Upper lobe of left lung (tissue), 6 donors: ENCODE measurements at regions not wholly inside any gene's neighbourhood (a gene's known extent, or its start where the extent isn't known, plus 50 kb on each side); places are given as distances from the start of the nearest gene placed in this dataset.

Experiments used
- ATAC-seq, 2 donors: fragments of 200-7000 bp; cut with Tn5 transposase; one replicate each; pipeline ENCODE4 v1.9.1; 2022; ENCODE audit warnings: mild to moderate bottlenecking in 2 of 2, moderate library complexity in 2 of 2; ENCODE audit not compliant: low FRiP score in 2 of 2
- DNase-seq, 2 donors: peaks; one replicate each; pipeline ENCODE4 v3.0.0-alpha.2; 2019 to 2020
- H3K27ac ChIP-seq, 4 donors: fragments of 200-600 bp; sonication (generic); one replicate each; pipeline ENCODE4 v1.5.1; 2016 to 2019
- H3K27me3 ChIP-seq, 4 donors: fragments of 200-600 bp; sonication (generic); one replicate each; pipeline ENCODE4 v1.5.1; 2017 to 2019
- H3K36me3 ChIP-seq, 4 donors: fragments of 200-600 bp; sonication (generic); one replicate each; pipeline ENCODE4 v1.5.1; 2016 to 2019
- H3K4me1 ChIP-seq, 4 donors: fragments of 200-600 bp; sonication (generic); one replicate each; pipeline ENCODE4 v1.5.1; 2018 to 2019
- H3K4me3 ChIP-seq, 4 donors: fragments of 200-600 bp; sonication (generic); one replicate each; pipeline ENCODE4 v1.5.1; 2017 to 2019; ENCODE audit warnings: mild to moderate bottlenecking in 2 of 4, moderate library complexity in 1 of 4
- H3K9me3 ChIP-seq, 4 donors: fragments of 200-600 bp; sonication (generic); one replicate each; pipeline ENCODE4 v1.5.1; 2018 to 2019
- CTCF ChIP-seq, 6 experiments: fragments of 450-650 bp in 4 of 6; fragments of 200-600 bp in 2 of 6; sonication (generic) in 2 of 6; IDR thresholded peaks; one replicate each; pipeline ENCODE4 v1.5.1; 2016 to 2019; ENCODE audit warnings: antibody characterized with exemption in 6 of 6
- EP300 ChIP-seq, 4 donors: sonication (generic); formaldehyde crosslinking; IDR thresholded peaks; one replicate each; pipeline ENCODE4 v1.5.1; 2017; ENCODE audit warnings: antibody characterized with exemption in 4 of 4, control low read depth in 2 of 4
- POLR2A ChIP-seq, 4 donors: fragments of 450-650 bp; IDR thresholded peaks; one replicate each; pipeline ENCODE4 v1.5.1; 2016 to 2017; ENCODE audit warnings: antibody characterized with exemption in 4 of 4, mild to moderate bottlenecking in 2 of 4
- POLR2AphosphoS5 ChIP-seq, 2 donors: sonication (generic); formaldehyde crosslinking; IDR thresholded peaks; one replicate each; pipeline ENCODE4 v1.5.1; 2017; ENCODE audit warnings: antibody characterized with exemption in 2 of 2
- WGBS, 2 donors: methylation state at CpG; one replicate each; pipeline ENCODE4 v1.1.5; 2017 to 2018; 5-methylcytosine and 5-hydroxymethylcytosine counted together
- donor health status: DM: no; HTN: no; CAD: no; lungs with moderate emphysema.
- donor health status: DM: no; HTN: yes; CAD: no; lungs with severe emphysema.

GRCh38 chr22:22079404-22080148 lies 97.0 kb upstream of the TOP3B start:
- TF ChIP-seq POLR2AphosphoS5 (IDR thresholded peaks at IDR 0.05) = no peak
- TF ChIP-seq POLR2A (IDR thresholded peaks at IDR 0.05) = no peak
- TF ChIP-seq CTCF (IDR thresholded peaks at IDR 0.05) = no peak
- TF ChIP-seq EP300 (IDR thresholded peaks at IDR 0.05) = no peak
- ATAC-seq (no peak), DNase-seq (no peak)
- Histone ChIP-seq H3K4me3 (no peak overlapping the region), H3K4me1 (no peaks in the 10 kb centered on the region), H3K36me3 (no peaks in the 10 kb centered on the region), H3K27ac (no peak overlapping the region), H3K9me3 (no peaks in the 10 kb centered on the region), H3K27me3 (no peaks in the 10 kb centered on the region)
- WGBS, 2 donors = 70 to 79% methylated on average over 6 of the region's 6 CpGs

GRCh38 chr22:22078329-22078728 lies 95.7 kb upstream of the TOP3B start:
- ATAC-seq = no peak
- H3K36me3 ChIP-seq = no peaks in the 10 kb centered on the region
- 81 to 88% methylated on average over 1 of the region's 1 CpG for WGBS, 2 donors
- no peaks in the 10 kb centered on the region for H3K27me3 ChIP-seq
- no peak for DNase-seq
- H3K9me3 ChIP-seq = no peaks in the 10 kb centered on the region
- no peak overlapping the region for H3K4me3 ChIP-seq
- no peaks in the 10 kb centered on the region for H3K4me1 ChIP-seq
- H3K27ac ChIP-seq = no peak overlapping the region
- TF ChIP-seq EP300 (IDR thresholded peaks at IDR 0.05) = no peak
- no peak for TF ChIP-seq POLR2A (IDR thresholded peaks at IDR 0.05)
- no peak for TF ChIP-seq POLR2AphosphoS5 (IDR thresholded peaks at IDR 0.05)
- no peak for TF ChIP-seq CTCF (IDR thresholded peaks at IDR 0.05)

GRCh38 chr22:22076932-22077703 lies 94.5 kb upstream of the TOP3B start:
- 50 to 53% methylated on average over 4 of the region's 4 CpGs for WGBS, 2 donors
- H3K4me1 ChIP-seq = no peaks in the 10 kb centered on the region
- TF ChIP-seq EP300 (IDR thresholded peaks at IDR 0.05) (no peak), POLR2AphosphoS5 (IDR thresholded peaks at IDR 0.05) (no peak), CTCF (IDR thresholded peaks at IDR 0.05) (no peak), POLR2A (IDR thresholded peaks at IDR 0.05) (no peak)
- DNase-seq (no peak), ATAC-seq (no peak)
- no peaks in the 10 kb centered on the region for H3K36me3 ChIP-seq
- H3K4me3 ChIP-seq = no peak overlapping the region
- no peak overlapping the region for H3K27ac ChIP-seq
- H3K9me3 ChIP-seq = no peaks in the 10 kb centered on the region
- no peaks in the 10 kb centered on the region for H3K27me3 ChIP-seq

GRCh38 chr22:22076361-22076760 lies 93.8 kb upstream of the TOP3B start:
- ATAC-seq (no peak), DNase-seq (no peak)
- no peaks in the 10 kb centered on the region for H3K27me3 ChIP-seq
- no peak overlapping the region for H3K4me3 ChIP-seq
- H3K4me1 ChIP-seq = no peaks in the 10 kb centered on the region
- H3K9me3 ChIP-seq = no peaks in the 10 kb centered on the region
- no peak for TF ChIP-seq POLR2AphosphoS5 (IDR thresholded peaks at IDR 0.05)
- no peak for TF ChIP-seq EP300 (IDR thresholded peaks at IDR 0.05)
- no peak overlapping the region for H3K27ac ChIP-seq
- H3K36me3 ChIP-seq = no peaks in the 10 kb centered on the region

GRCh38 chr22:22075382-22076163 lies 93.0 kb upstream of the TOP3B start:
- 83 to 88% methylated on average over 12 of the region's 12 CpGs for WGBS, 2 donors
- H3K27ac ChIP-seq = no peak overlapping the region
- no peaks in the 10 kb centered on the region for H3K4me1 ChIP-seq
- H3K4me3 ChIP-seq = no peak overlapping the region
- TF ChIP-seq POLR2A (IDR thresholded peaks at IDR 0.05) = no peak
- no peaks in the 10 kb centered on the region for H3K36me3 ChIP-seq
- no peaks in the 10 kb centered on the region for H3K27me3 ChIP-seq
- DNase-seq (no peak), ATAC-seq (no peak)
- H3K9me3 ChIP-seq = no peaks in the 10 kb centered on the region
